GM10266 (cell line): ENCODE measurements at regions not wholly inside any gene's neighbourhood (a gene's known extent, or its start where the extent isn't known, plus 50 kb on each side); places are given as distances from the start of the nearest gene placed in this dataset.
A peak's percentile ranks its signal among the peaks of the same experiment; 100 is the strongest.

Source experiments
- DNase-seq: peaks from one replicate; pipeline ENCODE4 v3.0.0; 2012; ENCODE audit errors: extremely low spot score
- TF ChIP-seq, protein P1 (sequence below): IDR thresholded peaks from 2 replicates; pipeline ENCODE4 v1.5.1; 2012; ENCODE audit warnings: mild to moderate bottlenecking, low read depth; ENCODE audit not compliant: control insufficient read depth, insufficient read depth; ENCODE audit errors: missing control alignments

DNA sequence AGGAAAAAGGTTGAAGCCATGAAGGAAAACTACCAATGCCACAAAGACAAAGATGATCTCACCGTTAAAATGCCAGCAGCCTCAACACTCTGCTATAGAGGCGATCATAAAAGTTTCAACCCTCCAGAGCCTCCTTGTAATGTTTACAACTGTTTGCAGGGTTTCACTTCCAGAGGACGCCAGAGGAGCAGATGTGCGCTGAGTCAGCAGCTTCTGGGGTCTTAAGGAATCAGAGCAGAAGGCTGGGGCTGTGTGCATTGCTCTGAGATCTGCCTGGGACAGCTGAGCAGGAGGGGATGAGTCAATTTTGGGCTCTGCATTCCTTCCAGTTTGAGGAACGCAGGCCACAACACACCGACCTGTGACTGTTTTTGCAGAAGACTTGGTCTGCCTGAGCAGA, 98.3 kb downstream of the TMEM130 start:
- TF ChIP-seq, protein P1, sequence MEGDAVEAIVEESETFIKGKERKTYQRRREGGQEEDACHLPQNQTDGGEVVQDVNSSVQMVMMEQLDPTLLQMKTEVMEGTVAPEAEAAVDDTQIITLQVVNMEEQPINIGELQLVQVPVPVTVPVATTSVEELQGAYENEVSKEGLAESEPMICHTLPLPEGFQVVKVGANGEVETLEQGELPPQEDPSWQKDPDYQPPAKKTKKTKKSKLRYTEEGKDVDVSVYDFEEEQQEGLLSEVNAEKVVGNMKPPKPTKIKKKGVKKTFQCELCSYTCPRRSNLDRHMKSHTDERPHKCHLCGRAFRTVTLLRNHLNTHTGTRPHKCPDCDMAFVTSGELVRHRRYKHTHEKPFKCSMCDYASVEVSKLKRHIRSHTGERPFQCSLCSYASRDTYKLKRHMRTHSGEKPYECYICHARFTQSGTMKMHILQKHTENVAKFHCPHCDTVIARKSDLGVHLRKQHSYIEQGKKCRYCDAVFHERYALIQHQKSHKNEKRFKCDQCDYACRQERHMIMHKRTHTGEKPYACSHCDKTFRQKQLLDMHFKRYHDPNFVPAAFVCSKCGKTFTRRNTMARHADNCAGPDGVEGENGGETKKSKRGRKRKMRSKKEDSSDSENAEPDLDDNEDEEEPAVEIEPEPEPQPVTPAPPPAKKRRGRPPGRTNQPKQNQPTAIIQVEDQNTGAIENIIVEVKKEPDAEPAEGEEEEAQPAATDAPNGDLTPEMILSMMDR: no peak
- DNase-seq: no peak

DNA sequence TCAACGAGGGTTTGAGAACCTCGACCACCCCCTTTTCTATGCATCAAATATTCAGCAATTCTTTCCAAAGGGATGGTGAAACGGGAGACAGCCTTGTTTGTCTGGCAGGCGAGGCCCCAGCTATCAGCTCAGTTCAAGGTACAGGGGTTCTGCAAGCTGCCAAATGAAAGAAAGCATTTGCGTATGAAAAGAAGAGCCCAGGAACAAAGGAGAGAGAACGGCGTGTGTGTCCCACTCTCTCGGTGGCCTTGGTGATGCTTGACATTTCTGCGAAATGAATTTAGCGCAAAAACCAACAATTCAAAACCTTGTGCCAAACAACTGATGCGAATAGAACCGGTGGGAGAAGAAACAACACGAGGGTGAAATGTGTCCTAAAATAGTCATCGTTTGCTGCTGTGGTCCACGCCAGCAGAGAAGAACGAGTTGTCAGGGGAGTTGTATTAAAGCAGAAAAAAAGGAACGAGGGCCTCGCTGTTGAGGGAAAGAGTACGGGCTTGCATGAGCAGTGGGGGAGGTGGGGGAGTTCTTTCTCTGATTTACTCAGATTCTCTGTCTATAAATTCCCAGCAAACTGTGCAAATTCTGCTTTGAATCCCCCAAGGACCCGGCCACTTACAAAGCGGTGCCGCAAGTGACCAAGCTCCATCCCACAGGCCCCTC, 97.7 kb downstream of the TMEM130 start:
- DNase-seq: peak; percentile 36
- TF ChIP-seq, protein P1: no peak

DNA sequence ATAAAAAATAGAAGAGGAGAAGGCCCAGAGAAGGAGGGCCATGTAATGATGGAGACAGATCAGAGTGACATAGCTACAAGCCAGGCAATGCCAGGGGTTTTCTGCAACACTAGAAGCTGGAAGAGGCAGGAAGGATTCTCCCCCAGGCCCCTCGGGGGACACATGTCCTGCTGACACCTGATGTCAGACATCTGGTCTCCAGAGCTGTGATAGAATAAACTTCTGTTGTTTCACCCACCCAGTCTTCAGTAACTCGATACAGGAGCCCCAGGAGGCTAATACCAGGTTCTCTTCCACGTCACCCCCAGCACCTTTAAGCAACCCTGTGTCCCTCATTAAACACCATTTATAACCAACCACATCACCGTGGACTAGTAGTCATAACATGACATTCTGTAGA, 94.9 kb downstream of the TMEM130 start:
- no peak for DNase-seq
- TF ChIP-seq, protein P1: no peak

GRCh38 chr7:98777051-98777450, 92.8 kb downstream of the TMEM130 start:
- DNase-seq: no peak
- TF ChIP-seq, protein P1: no peak

DNA sequence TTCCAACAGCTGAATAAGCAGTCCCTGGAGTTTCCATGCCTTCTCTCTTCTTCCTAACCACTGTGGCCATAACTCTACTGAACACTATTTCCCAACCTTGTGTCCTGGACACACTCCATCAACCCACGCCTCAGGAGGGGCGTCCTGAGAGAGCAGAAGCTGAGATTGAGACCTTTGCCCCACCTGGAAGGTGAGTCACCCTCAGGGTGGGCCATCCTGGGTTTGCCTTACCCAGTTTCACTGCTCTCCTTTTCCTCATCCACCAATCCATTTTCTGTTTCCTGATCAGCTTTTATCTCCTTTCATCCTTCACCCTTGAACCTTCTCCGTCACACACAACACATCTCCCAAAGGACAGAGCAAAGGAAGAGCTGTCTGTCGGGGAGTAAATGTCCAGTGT, 91.4 kb downstream of the TMEM130 start:
- TF ChIP-seq, protein P1: no peak
- DNase-seq: no peak

DNA sequence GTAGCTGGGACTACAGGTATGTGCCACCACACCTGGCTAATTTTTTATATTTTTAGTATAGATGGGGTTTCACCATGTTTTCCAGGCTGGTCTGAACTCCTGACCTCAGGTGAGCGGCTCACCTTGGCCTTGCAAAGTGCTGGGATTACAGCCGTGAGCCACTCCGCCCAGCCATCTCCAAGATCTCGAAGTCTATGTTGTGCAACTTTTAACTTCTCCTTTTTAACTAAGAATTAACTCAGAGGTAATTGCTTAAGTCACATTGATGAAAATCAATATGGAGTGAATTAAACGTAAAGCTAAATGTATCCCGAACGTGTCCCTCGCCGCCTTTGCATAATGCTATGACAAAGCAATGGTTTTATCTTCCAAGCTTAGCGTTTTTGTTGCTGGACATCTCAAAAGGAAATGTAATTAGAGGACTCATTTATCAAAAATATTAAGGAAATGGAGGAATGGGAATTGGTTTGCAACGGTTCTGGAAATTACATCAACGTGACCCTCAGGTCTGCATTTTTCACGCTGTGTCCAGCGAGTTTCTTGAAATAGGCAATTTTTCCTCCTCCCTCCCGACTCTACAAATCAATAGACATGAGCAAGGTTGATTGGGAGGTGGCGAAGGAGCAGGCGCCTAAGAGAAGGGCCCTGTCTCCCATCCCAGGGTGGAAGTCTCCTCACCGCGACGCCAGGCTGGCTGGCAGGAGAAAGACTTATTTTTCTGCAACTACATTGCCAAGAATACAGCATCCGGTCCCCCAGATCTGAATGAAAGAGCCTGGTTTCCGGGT, 89.8 kb downstream of the TMEM130 start:
- TF ChIP-seq, protein P1: no peak
- DNase-seq: no peak

DNA sequence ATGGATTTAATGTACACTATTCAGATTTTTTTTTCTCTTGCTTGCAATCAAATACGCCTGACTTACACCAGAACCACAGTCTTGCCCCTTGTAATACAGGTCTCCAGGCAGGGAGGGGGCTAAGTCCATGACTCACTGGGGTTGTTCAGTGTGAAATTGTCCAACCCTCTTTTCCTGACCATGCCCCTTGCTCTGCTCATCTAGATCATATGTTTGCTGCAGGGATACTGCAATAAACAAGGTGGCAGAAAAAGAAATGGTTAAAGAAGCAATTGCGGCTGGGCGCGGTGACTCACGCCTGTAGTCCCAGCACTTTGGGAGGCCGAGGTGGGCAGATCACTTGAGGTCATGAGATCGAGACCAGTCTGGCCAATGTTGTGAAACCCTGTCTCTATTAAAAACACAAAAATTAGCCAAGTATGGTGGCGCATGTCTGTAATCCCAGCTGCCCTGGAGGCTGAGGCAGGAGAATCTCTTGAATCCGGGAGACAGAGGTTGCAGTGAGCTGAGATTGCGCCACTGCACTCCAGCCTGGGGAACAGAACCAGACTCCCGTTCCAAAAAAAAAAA, 85.5 kb downstream of the TMEM130 start:
- no peak for DNase-seq
- TF ChIP-seq, protein P1: no peak
